CD4-positive, alpha-beta T cell (primary cell): ENCODE measurements at regions not wholly inside any gene's neighbourhood (a gene's known extent, or its start where the extent isn't known, plus 50 kb on each side); places are given as distances from the start of the nearest gene placed in this dataset.

Source experiments
- ATAC-seq: fragments of 200-7000 bp; cut with Tn5 transposase; one replicate; pipeline ENCODE4 v1.10.0; 2022; ENCODE audit warnings: mild to moderate bottlenecking; ENCODE audit not compliant: poor library complexity
- CTCF ChIA-PET: fragments of 350-600 bp; sonication (Branson Sonifier 250); formaldehyde crosslinking; loops from one replicate; lab custom pipeline; 2021; ENCODE audit warnings: antibody characterized with exemption, inconsistent platforms; lab: Charles Lee
- POLR2A ChIA-PET: fragments of 350-600 bp; sonication (Branson Sonifier 250); formaldehyde crosslinking; loops from one replicate; lab custom pipeline; 2021; ENCODE audit warnings: antibody characterized with exemption, inconsistent platforms; lab: Charles Lee
- DNase-seq, 14 experiments: peaks; one replicate each; pipeline ENCODE4 v3.0.0-alpha.2; 2013 to 2020; ENCODE audit warnings: mixed read lengths in 2 of 14
- H3K27ac ChIP-seq, 2 donors: one replicate each; pipeline versions ENCODE4 v1.5.1 to v1.7.0; 2013; ENCODE audit warnings: low read length in 2 of 2, low read depth in 1 of 2, mild to moderate bottlenecking in 1 of 2
- H3K27me3 ChIP-seq, 2 experiments: 1 replicate in 1 of 2; 2 replicates in 1 of 2; pipeline versions ENCODE4 v1.6.1 to v1.7.0; 2013; ENCODE audit warnings: low read length in 2 of 2, control low read depth in 1 of 2, mild to moderate bottlenecking in 1 of 2, moderate library complexity in 1 of 2; ENCODE audit not compliant: insufficient read depth in 2 of 2, control insufficient read depth in 1 of 2
- H3K36me3 ChIP-seq: one replicate; pipeline ENCODE4 v1.6.1; 2013; ENCODE audit warnings: low read length, control low read depth; ENCODE audit not compliant: insufficient read depth
- H3K4me1 ChIP-seq: one replicate; pipeline ENCODE4 v1.6.1; 2013; ENCODE audit warnings: low read length, control low read depth; ENCODE audit not compliant: insufficient read depth
- H3K4me3 ChIP-seq: one replicate; pipeline ENCODE4 v1.5.1; 2013; ENCODE audit warnings: mild to moderate bottlenecking, low read length, moderate library complexity
- H3K9me3 ChIP-seq, 2 experiments: 1 replicate in 1 of 2; 2 replicates in 1 of 2; pipeline versions ENCODE4 v1.6.1 to v1.7.0; 2013; ENCODE audit warnings: low read length in 2 of 2, mild to moderate bottlenecking in 2 of 2, control low read depth in 1 of 2, moderate library complexity in 1 of 2; ENCODE audit not compliant: control insufficient read depth in 1 of 2, insufficient read depth in 1 of 2
- H3K27ac Mint-ChIP-seq: one replicate; pipeline ENCODE4 v1.8.0; 2020; ENCODE audit warnings: mixed read lengths
- H3K27me3 Mint-ChIP-seq: one replicate; pipeline ENCODE4 v1.8.0; 2021; ENCODE audit warnings: mixed read lengths
- H3K36me3 Mint-ChIP-seq: one replicate; pipeline ENCODE4 v1.8.0; 2021; ENCODE audit warnings: low read depth, mixed read lengths
- H3K4me1 Mint-ChIP-seq: one replicate; pipeline ENCODE4 v1.8.0; 2021; ENCODE audit warnings: low read depth, mixed read lengths
- H3K4me3 Mint-ChIP-seq: one replicate; pipeline ENCODE4 v1.8.0; 2020; ENCODE audit warnings: mild to moderate bottlenecking, mixed read lengths
- H3K9me3 Mint-ChIP-seq: one replicate; pipeline ENCODE4 v1.8.0; 2020; ENCODE audit warnings: mixed read lengths
- intact Hi-C, 2 experiments: fragments of 100-400 bp; cut with DNase I in 1 of 2; cut with micrococcal nuclease in 1 of 2; formaldehyde crosslinking; loops; one replicate each; pipeline versions ENCODE4 v1.15.1 to v1.9.0; 2023 to 2025; cut with DNase I, micrococcal nuclease
- TF ChIP-seq, protein P1 (sequence below): fragments of 200-600 bp; IDR thresholded peaks from one replicate; pipeline ENCODE4 v1.8.0; 2022; ENCODE audit warnings: antibody characterized with exemption, mild to moderate bottlenecking

DNA sequence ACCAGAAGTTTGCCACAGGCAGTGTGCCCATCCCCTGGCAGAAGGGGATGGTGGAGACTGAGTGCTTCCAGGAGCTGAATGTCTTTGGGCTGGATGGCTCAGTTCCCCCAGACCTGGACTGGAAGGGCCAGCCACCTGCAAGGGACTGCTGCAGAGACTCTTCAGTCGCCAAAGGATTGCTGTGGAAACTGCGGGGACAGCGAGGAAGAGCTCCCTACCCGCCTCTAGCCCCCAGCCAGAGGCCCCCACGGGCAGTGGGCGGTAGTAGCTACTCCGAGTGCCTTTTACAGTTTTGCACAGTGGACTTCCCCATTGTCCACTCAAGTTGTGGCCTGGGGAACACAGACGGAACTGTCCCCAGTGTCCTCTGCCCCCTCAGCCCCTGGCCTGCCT, 138.5 kb downstream of the ZDHHC20 start:
- Histone ChIP-seq H3K36me3 (no peaks in the 10 kb centered on the region), H3K27me3 (no peaks in the 10 kb centered on the region), H3K4me3 (no peak overlapping the region), H3K27ac (no peak overlapping the region), H3K4me1 (peaks cover 1% of the 10 kb centered on the region), H3K9me3 (peaks cover 0 to 13% of the 10 kb centered on the region in 2 experiments)
- H3K27ac Mint-ChIP-seq, result no peak overlapping the region
- H3K36me3 Mint-ChIP-seq, result peaks cover 4% of the 10 kb centered on the region
- ChIA-PET POLR2A (no interaction called here), CTCF (no interaction called here)
- intact Hi-C loops, result no loop called here
- H3K9me3 Mint-ChIP-seq, result no peaks in the 10 kb centered on the region
- H3K4me3 Mint-ChIP-seq, result no peak overlapping the region
- TF ChIP-seq, protein P1, sequence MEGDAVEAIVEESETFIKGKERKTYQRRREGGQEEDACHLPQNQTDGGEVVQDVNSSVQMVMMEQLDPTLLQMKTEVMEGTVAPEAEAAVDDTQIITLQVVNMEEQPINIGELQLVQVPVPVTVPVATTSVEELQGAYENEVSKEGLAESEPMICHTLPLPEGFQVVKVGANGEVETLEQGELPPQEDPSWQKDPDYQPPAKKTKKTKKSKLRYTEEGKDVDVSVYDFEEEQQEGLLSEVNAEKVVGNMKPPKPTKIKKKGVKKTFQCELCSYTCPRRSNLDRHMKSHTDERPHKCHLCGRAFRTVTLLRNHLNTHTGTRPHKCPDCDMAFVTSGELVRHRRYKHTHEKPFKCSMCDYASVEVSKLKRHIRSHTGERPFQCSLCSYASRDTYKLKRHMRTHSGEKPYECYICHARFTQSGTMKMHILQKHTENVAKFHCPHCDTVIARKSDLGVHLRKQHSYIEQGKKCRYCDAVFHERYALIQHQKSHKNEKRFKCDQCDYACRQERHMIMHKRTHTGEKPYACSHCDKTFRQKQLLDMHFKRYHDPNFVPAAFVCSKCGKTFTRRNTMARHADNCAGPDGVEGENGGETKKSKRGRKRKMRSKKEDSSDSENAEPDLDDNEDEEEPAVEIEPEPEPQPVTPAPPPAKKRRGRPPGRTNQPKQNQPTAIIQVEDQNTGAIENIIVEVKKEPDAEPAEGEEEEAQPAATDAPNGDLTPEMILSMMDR, result no peak
- no peaks in the 10 kb centered on the region for H3K4me1 Mint-ChIP-seq
- ATAC-seq, result no peak
- no peaks in the 10 kb centered on the region for H3K27me3 Mint-ChIP-seq
- no peak for DNase-seq

- H3K27me3 ChIP-seq, result no peaks in the 10 kb centered on the region
- no peak overlapping the region for H3K27ac ChIP-seq
- Mint-ChIP-seq H3K4me3 (no peak overlapping the region), H3K27ac (no peak overlapping the region), H3K27me3 (no peaks in the 10 kb centered on the region), H3K36me3 (peaks cover 5% of the 10 kb centered on the region), H3K4me1 (no peaks in the 10 kb centered on the region), H3K9me3 (no peaks in the 10 kb centered on the region)
- intact Hi-C loops, result no loop called here
- H3K9me3 ChIP-seq, result peaks cover 0 to 13% of the 10 kb centered on the region in 2 experiments
- H3K36me3 ChIP-seq, result no peaks in the 10 kb centered on the region
- ATAC-seq, result no peak
- TF ChIP-seq, protein P1, result no peak
- no peak overlapping the region for H3K4me3 ChIP-seq
- peaks cover 5% of the 10 kb centered on the region for H3K4me1 ChIP-seq
- POLR2A ChIA-PET, result no interaction called here
- no peak for DNase-seq
- CTCF ChIA-PET, result no interaction called here
Observed at GRCh38 chr13:21321269-21321668, 137.8 kb downstream of the ZDHHC20 start.

- H3K9me3 Mint-ChIP-seq, result no peaks in the 10 kb centered on the region
- H3K27ac Mint-ChIP-seq, result no peak overlapping the region
- ChIA-PET POLR2A (no interaction called here), CTCF (no interaction called here)
- H3K27me3 ChIP-seq, result no peaks in the 10 kb centered on the region
- no peaks in the 10 kb centered on the region for H3K4me1 Mint-ChIP-seq
- no peak overlapping the region for H3K27ac ChIP-seq
- TF ChIP-seq, protein P1, result no peak
- ATAC-seq (no peak), DNase-seq (no peak)
- H3K36me3 Mint-ChIP-seq, result peaks cover 5% of the 10 kb centered on the region
- no peak overlapping the region for H3K4me3 ChIP-seq
- no peaks in the 10 kb centered on the region for H3K36me3 ChIP-seq
- peaks cover 5% of the 10 kb centered on the region for H3K4me1 ChIP-seq
- peaks cover 0 to 13% of the 10 kb centered on the region in 2 experiments for H3K9me3 ChIP-seq
- H3K27me3 Mint-ChIP-seq, result no peaks in the 10 kb centered on the region
- no peak overlapping the region for H3K4me3 Mint-ChIP-seq
- intact Hi-C loops, result no loop called here
Observed at GRCh38 chr13:21322327-21322965, 136.7 kb downstream of the ZDHHC20 start.
